CD4-positive, alpha-beta T cell (primary cell): ENCODE measurements at regions not wholly inside any gene's neighbourhood (a gene's known extent, or its start where the extent isn't known, plus 50 kb on each side); places are given as distances from the start of the nearest gene placed in this dataset.

Experiments
- ATAC-seq: fragments of 200-7000 bp; cut with Tn5 transposase; one replicate; pipeline ENCODE4 v1.10.0; 2022; ENCODE audit warnings: mild to moderate bottlenecking; ENCODE audit not compliant: poor library complexity
- CTCF ChIA-PET: fragments of 350-600 bp; sonication (Branson Sonifier 250); formaldehyde crosslinking; loops from one replicate; lab custom pipeline; 2021; ENCODE audit warnings: antibody characterized with exemption, inconsistent platforms; lab: Charles Lee
- POLR2A ChIA-PET: fragments of 350-600 bp; sonication (Branson Sonifier 250); formaldehyde crosslinking; loops from one replicate; lab custom pipeline; 2021; ENCODE audit warnings: antibody characterized with exemption, inconsistent platforms; lab: Charles Lee
- DNase-seq, 14 experiments: peaks; one replicate each; pipeline ENCODE4 v3.0.0-alpha.2; 2013 to 2020; ENCODE audit warnings: mixed read lengths in 2 of 14
- H3K27ac ChIP-seq, 2 donors: one replicate each; pipeline versions ENCODE4 v1.5.1 to v1.7.0; 2013; ENCODE audit warnings: low read length in 2 of 2, low read depth in 1 of 2, mild to moderate bottlenecking in 1 of 2
- H3K27me3 ChIP-seq, 2 experiments: 1 replicate in 1 of 2; 2 replicates in 1 of 2; pipeline versions ENCODE4 v1.6.1 to v1.7.0; 2013; ENCODE audit warnings: low read length in 2 of 2, control low read depth in 1 of 2, mild to moderate bottlenecking in 1 of 2, moderate library complexity in 1 of 2; ENCODE audit not compliant: insufficient read depth in 2 of 2, control insufficient read depth in 1 of 2
- H3K36me3 ChIP-seq: one replicate; pipeline ENCODE4 v1.6.1; 2013; ENCODE audit warnings: low read length, control low read depth; ENCODE audit not compliant: insufficient read depth
- H3K4me1 ChIP-seq: one replicate; pipeline ENCODE4 v1.6.1; 2013; ENCODE audit warnings: low read length, control low read depth; ENCODE audit not compliant: insufficient read depth
- H3K4me3 ChIP-seq: one replicate; pipeline ENCODE4 v1.5.1; 2013; ENCODE audit warnings: mild to moderate bottlenecking, low read length, moderate library complexity
- H3K9me3 ChIP-seq, 2 experiments: 1 replicate in 1 of 2; 2 replicates in 1 of 2; pipeline versions ENCODE4 v1.6.1 to v1.7.0; 2013; ENCODE audit warnings: low read length in 2 of 2, mild to moderate bottlenecking in 2 of 2, control low read depth in 1 of 2, moderate library complexity in 1 of 2; ENCODE audit not compliant: control insufficient read depth in 1 of 2, insufficient read depth in 1 of 2
- H3K27ac Mint-ChIP-seq: one replicate; pipeline ENCODE4 v1.8.0; 2020; ENCODE audit warnings: mixed read lengths
- H3K27me3 Mint-ChIP-seq: one replicate; pipeline ENCODE4 v1.8.0; 2021; ENCODE audit warnings: mixed read lengths
- H3K36me3 Mint-ChIP-seq: one replicate; pipeline ENCODE4 v1.8.0; 2021; ENCODE audit warnings: low read depth, mixed read lengths
- H3K4me1 Mint-ChIP-seq: one replicate; pipeline ENCODE4 v1.8.0; 2021; ENCODE audit warnings: low read depth, mixed read lengths
- H3K4me3 Mint-ChIP-seq: one replicate; pipeline ENCODE4 v1.8.0; 2020; ENCODE audit warnings: mild to moderate bottlenecking, mixed read lengths
- H3K9me3 Mint-ChIP-seq: one replicate; pipeline ENCODE4 v1.8.0; 2020; ENCODE audit warnings: mixed read lengths
- CTCF ChIP-seq: fragments of 200-600 bp; IDR thresholded peaks from one replicate; pipeline ENCODE4 v1.8.0; 2022; ENCODE audit warnings: antibody characterized with exemption, mild to moderate bottlenecking
- intact Hi-C, 2 experiments: fragments of 100-400 bp; cut with DNase I in 1 of 2; cut with micrococcal nuclease in 1 of 2; formaldehyde crosslinking; loops; one replicate each; pipeline versions ENCODE4 v1.15.1 to v1.9.0; 2023 to 2025; cut with DNase I, micrococcal nuclease

GRCh38 chr21:27021801-27022200 lies 54.9 kb upstream of the ADAMTS5 start:
- H3K36me3 Mint-ChIP-seq = no peaks in the 10 kb centered on the region
- Histone ChIP-seq H3K4me1 (no peaks in the 10 kb centered on the region), H3K9me3 (peaks cover 0 to 3% of the 10 kb centered on the region in 2 experiments), H3K4me3 (no peak overlapping the region), H3K36me3 (no peaks in the 10 kb centered on the region), H3K27ac (no peak overlapping the region), H3K27me3 (no peaks in the 10 kb centered on the region)
- intact Hi-C loops = no loop called here
- no peak for DNase-seq
- H3K4me1 Mint-ChIP-seq = no peaks in the 10 kb centered on the region
- TF ChIP-seq CTCF = no peak
- no peaks in the 10 kb centered on the region for H3K9me3 Mint-ChIP-seq
- ChIA-PET POLR2A (no interaction called here), CTCF (no interaction called here)
- no peak overlapping the region for H3K27ac Mint-ChIP-seq
- no peaks in the 10 kb centered on the region for H3K27me3 Mint-ChIP-seq
- ATAC-seq = no peak
- H3K4me3 Mint-ChIP-seq = no peak overlapping the region

GRCh38 chr21:27021046-27021445 lies 54.2 kb upstream of the ADAMTS5 start:
- H3K9me3 ChIP-seq = no peaks in the 10 kb centered on the region
- no peak for TF ChIP-seq CTCF
- DNase-seq (no peak), ATAC-seq (no peak)
- no peak overlapping the region for H3K27ac ChIP-seq
- H3K4me1 ChIP-seq = no peaks in the 10 kb centered on the region
- H3K4me1 Mint-ChIP-seq = no peaks in the 10 kb centered on the region
- H3K9me3 Mint-ChIP-seq = no peaks in the 10 kb centered on the region
- H3K27me3 ChIP-seq = no peaks in the 10 kb centered on the region
- H3K27me3 Mint-ChIP-seq = no peaks in the 10 kb centered on the region
- ChIA-PET CTCF (no interaction called here), POLR2A (no interaction called here)
- H3K4me3 Mint-ChIP-seq = no peak overlapping the region
- no peaks in the 10 kb centered on the region for H3K36me3 ChIP-seq
- intact Hi-C loops = no loop called here
- H3K36me3 Mint-ChIP-seq = no peaks in the 10 kb centered on the region
- H3K27ac Mint-ChIP-seq = no peak overlapping the region
- H3K4me3 ChIP-seq = no peak overlapping the region

GRCh38 chr21:27017246-27017645 lies 50.4 kb upstream of the ADAMTS5 start:
- no peak overlapping the region for H3K27ac Mint-ChIP-seq
- Histone ChIP-seq H3K27ac (no peak overlapping the region), H3K4me1 (no peaks in the 10 kb centered on the region), H3K4me3 (no peak overlapping the region), H3K36me3 (no peaks in the 10 kb centered on the region), H3K27me3 (no peaks in the 10 kb centered on the region), H3K9me3 (peaks cover 0 to 4% of the 10 kb centered on the region in 2 experiments)
- no peaks in the 10 kb centered on the region for H3K27me3 Mint-ChIP-seq
- DNase-seq (no peak), ATAC-seq (no peak)
- POLR2A ChIA-PET = no interaction called here
- TF ChIP-seq CTCF = no peak
- no peaks in the 10 kb centered on the region for H3K36me3 Mint-ChIP-seq
- H3K4me3 Mint-ChIP-seq = no peak overlapping the region
- H3K4me1 Mint-ChIP-seq = no peaks in the 10 kb centered on the region
- intact Hi-C loops = no loop called here
- CTCF ChIA-PET = no interaction called here
- H3K9me3 Mint-ChIP-seq = no peaks in the 10 kb centered on the region
